ENCODE measurements at regions not wholly inside any gene's neighbourhood (a gene's known extent, or its start where the extent isn't known, plus 50 kb on each side); places are given as distances from the start of the nearest gene placed in this dataset.

DNA sequence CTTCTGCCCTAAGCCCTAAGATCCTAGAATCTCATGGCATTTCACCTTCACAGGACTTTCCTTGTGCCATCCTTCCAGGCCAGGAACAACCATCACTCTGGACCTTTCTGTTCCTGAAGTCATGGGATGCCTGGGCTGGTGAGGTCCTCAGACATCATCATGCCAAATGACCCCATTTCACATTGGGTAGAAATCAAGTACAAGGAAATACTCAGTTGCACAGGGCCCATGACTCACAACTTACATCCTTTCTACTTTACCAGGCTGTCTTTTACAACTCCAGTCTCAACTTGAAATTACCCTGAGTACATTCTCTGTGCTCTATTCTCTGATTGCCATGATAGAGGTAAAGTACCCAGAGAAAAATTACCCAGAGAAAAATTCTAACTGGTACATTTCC, 167.1 kb downstream of the PIK3R1 start:
- no peaks in the 10 kb centered on the region for H3K9me3 Mint-ChIP-seq (ENCODE audit: insufficient read depth)
- Histone ChIP-seq H3K27me3 (replicated peaks in 1 of 4; ENCODE audit: control extremely low read depth in 1 of 4, control insufficient read depth in 3 of 4, insufficient read depth in 4 of 4, low read length in 3 of 4) (peaks cover 0 to 2% (median 0%) of the 10 kb centered on the region in 4 experiments), H3K27ac (ENCODE audit: low read length in 2 of 2) (no peak overlapping the region), H3K9ac (ENCODE audit: low read length) (no peak overlapping the region), H3K9me3 (ENCODE audit: control extremely low read depth in 1 of 3, control insufficient read depth in 2 of 3, insufficient read depth in 1 of 3, low read length in 2 of 3) (no peaks in the 10 kb centered on the region), H3K4me3 (ENCODE audit: control extremely low read depth in 1 of 5, extremely low read depth in 1 of 5, insufficient read depth in 1 of 5, low read depth in 2 of 5, low read length in 4 of 5) (no peak overlapping the region), H3K4me2 (replicated peaks; ENCODE audit: low read depth, low read length, poor library complexity, severe bottlenecking) (no peak overlapping the region), H4K20me1 (ENCODE audit: control insufficient read depth, insufficient read depth, low read length, poor library complexity, severe bottlenecking) (no peaks in the 10 kb centered on the region), H2AFZ (ENCODE audit: insufficient read depth, low read depth, low read length, poor library complexity, severe bottlenecking) (no peak overlapping the region), H3K4me1 (ENCODE audit: control insufficient read depth in 2 of 2, insufficient read depth in 2 of 2, low read length in 2 of 2) (peaks cover 13 to 16% of the 10 kb centered on the region in 2 donors), H3K36me3 (replicated peaks in 1 of 2; ENCODE audit: control extremely low read depth in 1 of 2, control insufficient read depth in 1 of 2, extremely low read depth in 1 of 2, insufficient read depth in 2 of 2, low read length in 1 of 2) (no peaks in the 10 kb centered on the region), H3K79me2 (ENCODE audit: control insufficient read depth, insufficient read depth, low read length) (no peaks in the 10 kb centered on the region)
- ChIA-PET CTCF (no interaction called here), POLR2A (no interaction called here)
- intact Hi-C loops (cut with micrococcal nuclease): no loop called here
- DNase-seq: no peak
- no peak overlapping the region for H3K4me3 Mint-ChIP-seq
- H3K27ac Mint-ChIP-seq: no peak overlapping the region
- no peak for ATAC-seq (ENCODE audit: low read depth)
- H3K27me3 Mint-ChIP-seq: peaks cover 14% of the 10 kb centered on the region
- TF ChIP-seq CTCF (IDR thresholded peaks at IDR 0.05) (no peak), EZH2 (IDR thresholded peaks at IDR 0.05; ENCODE audit: borderline replicate concordance, insufficient read depth, low read depth, low read length, poor library complexity, severe bottlenecking) (no peak)
- peaks cover 25% of the 10 kb centered on the region for H3K4me1 Mint-ChIP-seq

DNA sequence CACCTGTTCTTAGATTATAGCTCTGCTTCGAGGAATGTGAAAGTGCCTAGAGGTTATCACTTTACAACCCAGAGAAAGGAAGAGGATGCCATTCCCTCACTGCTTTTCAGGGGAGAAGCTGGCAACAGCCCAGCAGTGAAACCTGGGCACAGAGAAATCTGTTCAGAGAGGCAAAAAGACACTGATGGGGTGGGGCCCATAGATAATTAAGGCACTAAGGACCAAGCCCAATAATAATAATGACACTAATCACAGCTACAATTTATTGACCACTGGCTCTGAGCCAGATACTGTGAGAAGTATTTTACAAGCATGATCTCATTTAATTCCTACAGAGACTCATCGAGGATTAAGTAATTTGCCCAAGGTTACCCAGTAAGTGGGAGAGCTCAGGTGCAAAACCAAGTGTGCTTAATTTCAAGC, 168.3 kb downstream of the PIK3R1 start:
- 100% methylated on average over 1 of the region's 2 CpGs for WGBS (ENCODE audit: insufficient coverage)
- TF ChIP-seq EZH2 (IDR thresholded peaks at IDR 0.05; ENCODE audit: borderline replicate concordance, insufficient read depth, low read depth, low read length, poor library complexity, severe bottlenecking): no peak
- no peak for TF ChIP-seq CTCF (IDR thresholded peaks at IDR 0.05)
- Mint-ChIP-seq H3K27ac (no peak overlapping the region), H3K4me3 (no peak overlapping the region), H3K9me3 (ENCODE audit: insufficient read depth) (no peaks in the 10 kb centered on the region), H3K27me3 (peaks cover 14% of the 10 kb centered on the region), H3K4me1 (peaks cover 17% of the 10 kb centered on the region)
- Histone ChIP-seq H4K20me1 (ENCODE audit: control insufficient read depth, insufficient read depth, low read length, poor library complexity, severe bottlenecking) (no peaks in the 10 kb centered on the region), H3K36me3 (replicated peaks in 1 of 2; ENCODE audit: control extremely low read depth in 1 of 2, control insufficient read depth in 1 of 2, extremely low read depth in 1 of 2, insufficient read depth in 2 of 2, low read length in 1 of 2) (no peaks in the 10 kb centered on the region), H3K27me3 (replicated peaks in 1 of 4; ENCODE audit: control extremely low read depth in 1 of 4, control insufficient read depth in 3 of 4, insufficient read depth in 4 of 4, low read length in 3 of 4) (peaks cover 0 to 2% (median 0%) of the 10 kb centered on the region in 4 experiments), H3K9me3 (ENCODE audit: control extremely low read depth in 1 of 3, control insufficient read depth in 2 of 3, insufficient read depth in 1 of 3, low read length in 2 of 3) (no peaks in the 10 kb centered on the region), H3K4me2 (replicated peaks; ENCODE audit: low read depth, low read length, poor library complexity, severe bottlenecking) (no peak overlapping the region), H3K4me1 (ENCODE audit: control insufficient read depth in 2 of 2, insufficient read depth in 2 of 2, low read length in 2 of 2) (peaks cover 11 to 13% of the 10 kb centered on the region in 2 donors), H2AFZ (ENCODE audit: insufficient read depth, low read depth, low read length, poor library complexity, severe bottlenecking) (no peak overlapping the region), H3K4me3 (ENCODE audit: control extremely low read depth in 1 of 5, extremely low read depth in 1 of 5, insufficient read depth in 1 of 5, low read depth in 2 of 5, low read length in 4 of 5) (no peak overlapping the region), H3K79me2 (ENCODE audit: control insufficient read depth, insufficient read depth, low read length) (no peaks in the 10 kb centered on the region), H3K27ac (ENCODE audit: low read length in 2 of 2) (no peak overlapping the region), H3K9ac (ENCODE audit: low read length) (no peak overlapping the region)
- ChIA-PET CTCF (interaction anchor here (0.7 kb wide), 1 partner anchor 98 kb away, joined by 3 read pairs; no protein-coding TSS in a partner anchor), POLR2A (no interaction called here)
- DNase-seq (no peak), ATAC-seq (ENCODE audit: low read depth) (no peak)
- intact Hi-C loops (cut with micrococcal nuclease): no loop called here
